H9 (cell line): ENCODE measurements at regions not wholly inside any gene's neighbourhood (a gene's known extent, or its start where the extent isn't known, plus 50 kb on each side); places are given as distances from the start of the nearest gene placed in this dataset.

Experiments
- DNase-seq: peaks from one replicate; pipeline ENCODE4 v3.0.0-alpha.2; 2017
- H2AFZ ChIP-seq: one replicate; pipeline ENCODE4 v1.6.1; 2013; ENCODE audit warnings: mild to moderate bottlenecking, low read length, control low read depth, moderate library complexity
- H2AK5ac ChIP-seq: 2 replicates; pipeline ENCODE4 v1.6.1; 2013; ENCODE audit warnings: low read length, control low read depth, mixed read lengths; ENCODE audit not compliant: insufficient read length
- H2BK120ac ChIP-seq: one replicate; pipeline ENCODE4 v1.6.1; 2013; ENCODE audit warnings: low read depth, mild to moderate bottlenecking, low read length, control low read depth, inconsistent platforms; ENCODE audit not compliant: poor library complexity, severe bottlenecking
- H2BK12ac ChIP-seq: 2 replicates; pipeline ENCODE4 v1.6.1; 2013; ENCODE audit warnings: low read length, control low read depth, mixed read lengths, low read depth; ENCODE audit not compliant: insufficient read length
- H2BK15ac ChIP-seq: 2 replicates; pipeline ENCODE4 v1.6.1; 2013; ENCODE audit warnings: low read depth, low read length, control low read depth
- H2BK20ac ChIP-seq: one replicate; pipeline ENCODE4 v1.6.1; 2013; ENCODE audit warnings: low read depth, mild to moderate bottlenecking, low read length, control low read depth, inconsistent platforms; ENCODE audit not compliant: poor library complexity, severe bottlenecking
- H2BK5ac ChIP-seq: 2 replicates; pipeline ENCODE4 v1.6.1; 2013; ENCODE audit warnings: low read length, control low read depth, mixed read lengths; ENCODE audit not compliant: insufficient read length
- H3K14ac ChIP-seq: 2 replicates; pipeline ENCODE4 v1.6.1; 2013; ENCODE audit warnings: low read length, control low read depth; ENCODE audit not compliant: insufficient read depth
- H3K18ac ChIP-seq: 2 replicates; pipeline ENCODE4 v1.6.1; 2013; ENCODE audit warnings: low read depth, mild to moderate bottlenecking, mixed read lengths, low read length, control low read depth; ENCODE audit not compliant: insufficient read length
- H3K23ac ChIP-seq: 2 replicates; pipeline ENCODE4 v1.6.1; 2013; ENCODE audit warnings: low read length, control low read depth, mixed read lengths, low read depth; ENCODE audit not compliant: insufficient read length
- H3K23me2 ChIP-seq: 2 replicates; pipeline ENCODE4 v1.6.1; 2013; ENCODE audit warnings: low read depth, mild to moderate bottlenecking, mixed read lengths, low read length, control low read depth; ENCODE audit not compliant: insufficient read length, poor library complexity, severe bottlenecking
- H3K27ac ChIP-seq: 2 replicates; pipeline ENCODE4 v1.5.1; 2013; ENCODE audit warnings: low read length, control low read depth, mixed read lengths, low read depth; ENCODE audit not compliant: insufficient read length
- H3K27me3 ChIP-seq: 2 replicates; pipeline ENCODE4 v1.6.1; 2013; ENCODE audit warnings: low read length, control low read depth, inconsistent platforms; ENCODE audit not compliant: insufficient read depth
- H3K4ac ChIP-seq: 2 replicates; pipeline ENCODE4 v1.6.1; 2013; ENCODE audit warnings: low read depth, mild to moderate bottlenecking, control low read depth, inconsistent platforms, low read length, moderate library complexity
- H3K4me1 ChIP-seq: 2 replicates; pipeline ENCODE4 v1.6.1; 2013; ENCODE audit warnings: low read length, control low read depth, inconsistent platforms; ENCODE audit not compliant: insufficient read depth
- H3K4me2 ChIP-seq: 2 replicates; pipeline ENCODE4 v1.6.1; 2013; ENCODE audit warnings: low read length, control low read depth, mixed read lengths; ENCODE audit not compliant: insufficient read length, insufficient read depth
- H3K56ac ChIP-seq: 2 replicates; pipeline ENCODE4 v1.6.1; 2013; ENCODE audit warnings: low read depth, mild to moderate bottlenecking, mixed read lengths, low read length, control low read depth; ENCODE audit not compliant: insufficient read length
- H3K79me1 ChIP-seq: 2 replicates; pipeline ENCODE4 v1.6.1; 2013; ENCODE audit warnings: low read depth, mild to moderate bottlenecking, moderate library complexity, low read length, control low read depth, inconsistent platforms; ENCODE audit not compliant: insufficient read depth, poor library complexity, severe bottlenecking
- H3K79me2 ChIP-seq: 2 replicates; pipeline ENCODE4 v1.6.1; 2013; ENCODE audit warnings: low read length, control low read depth, inconsistent platforms; ENCODE audit not compliant: insufficient read depth
- H3K9ac ChIP-seq: 2 replicates; pipeline ENCODE4 v1.6.1; 2013; ENCODE audit warnings: low read length, control low read depth, mixed read lengths; ENCODE audit not compliant: insufficient read length; ENCODE audit errors: extremely low read depth
- H3K9me3 ChIP-seq: one replicate; pipeline ENCODE4 v1.6.1; 2013; ENCODE audit warnings: low read depth, low read length, inconsistent platforms; ENCODE audit not compliant: control insufficient read depth
- H3T11ph ChIP-seq: one replicate; pipeline ENCODE4 v1.6.1; 2013; ENCODE audit warnings: mild to moderate bottlenecking, low read length, control low read depth, inconsistent platforms
- H4K20me1 ChIP-seq: one replicate; pipeline ENCODE4 v1.6.1; 2013; ENCODE audit not compliant: control insufficient read depth, insufficient read length, insufficient read depth
- H4K5ac ChIP-seq: 2 replicates; pipeline ENCODE4 v1.6.1; 2013; ENCODE audit warnings: low read depth, mild to moderate bottlenecking, mixed read lengths, low read length, control low read depth; ENCODE audit not compliant: insufficient read length
- H4K8ac ChIP-seq: replicated peaks from 2 replicates; pipeline ENCODE4 v1.6.1; 2013; ENCODE audit warnings: low read length, control low read depth, mixed read lengths, low read depth; ENCODE audit not compliant: insufficient read length
- H4K91ac ChIP-seq: 2 replicates; pipeline ENCODE4 v1.6.1; 2013; ENCODE audit warnings: low read depth, mild to moderate bottlenecking, moderate library complexity, mixed read lengths, low read length, control low read depth; ENCODE audit not compliant: insufficient read length
- H3K27ac Mint-ChIP-seq, 3 experiments: 2 replicates in 2 of 3; 3 replicates in 1 of 3; pipeline ENCODE4 v1.8.0; 2020 to 2021; ENCODE audit warnings: mixed read lengths in 3 of 3, mild to moderate bottlenecking in 1 of 3, moderate library complexity in 1 of 3
- H3K27me3 Mint-ChIP-seq: 2 replicates; pipeline ENCODE4 v1.8.0; 2021; ENCODE audit warnings: low read depth, mild to moderate bottlenecking, moderate library complexity, mixed read lengths
- H3K36me3 Mint-ChIP-seq, 3 experiments: 2 replicates in 2 of 3; 3 replicates in 1 of 3; pipeline ENCODE4 v1.8.0; 2020 to 2021; ENCODE audit warnings: low read depth in 3 of 3, mixed read lengths in 3 of 3; ENCODE audit not compliant: insufficient read depth in 1 of 3
- H3K4me1 Mint-ChIP-seq, 2 experiments: 2 replicates each; pipeline ENCODE4 v1.8.0; 2020; ENCODE audit warnings: mixed read lengths in 2 of 2
- H3K4me3 Mint-ChIP-seq, 2 experiments: 2 replicates in 1 of 2; 3 replicates in 1 of 2; pipeline ENCODE4 v1.8.0; 2020 to 2021; ENCODE audit warnings: mild to moderate bottlenecking in 2 of 2, mixed read lengths in 2 of 2, moderate library complexity in 1 of 2
- H3K9me3 Mint-ChIP-seq, 2 experiments: 2 replicates in 1 of 2; 3 replicates in 1 of 2; pipeline ENCODE4 v1.8.0; 2020; ENCODE audit warnings: mild to moderate bottlenecking in 2 of 2, mixed read lengths in 2 of 2, moderate library complexity in 1 of 2
- CTCF ChIP-seq: fragments of 200-600 bp; sonication (generic); conservative IDR thresholded peaks from 3 replicates; pipeline ENCODE4 v1.8.0; 2021; ENCODE audit warnings: antibody characterized with exemption, mild to moderate bottlenecking
- WGBS: extraction: QIAGEN DNeasy Blood & Tissue Kit; methylation state at CpG from one replicate; pipeline ENCODE4 v1.1.7; 2013; ENCODE audit warnings: missing lambda C conversion rate, low lambda C conversion rate, mixed read lengths; ENCODE audit not compliant: insufficient read length; ENCODE audit errors: extremely low coverage; 5-methylcytosine and 5-hydroxymethylcytosine counted together

- no peaks in the 10 kb centered on the region; a peak in 1 of 5 replicates for H3K9me3 Mint-ChIP-seq
- H3K23me2 ChIP-seq: no peaks in the 10 kb centered on the region
These were observed 420.5 kb downstream of the STK39 start for GRCh38 chr2:167826906-167827305.

More at GRCh38 chr2:167826906-167827305, 420.5 kb downstream of the STK39 start:
- Histone ChIP-seq H3K79me2 (no peaks in the 10 kb centered on the region), H3K9me3 (no peaks in the 10 kb centered on the region), H3K18ac (no peak overlapping the region), H3K27ac (no peak overlapping the region), H2BK5ac (no peak overlapping the region), H3K9ac (no peak overlapping the region), H2AFZ (no peak overlapping the region), H4K8ac (no peak overlapping the region), H3T11ph (no peak overlapping the region), H2BK120ac (no peak overlapping the region), H4K91ac (no peak overlapping the region), H3K4me2 (no peak overlapping the region), H3K14ac (no peak overlapping the region), H3K4me1 (no peaks in the 10 kb centered on the region), H4K20me1 (no peaks in the 10 kb centered on the region), H2AK5ac (no peak overlapping the region), H3K56ac (no peak overlapping the region), H2BK20ac (no peak overlapping the region), H4K5ac (no peak overlapping the region), H3K4ac (no peak overlapping the region), H3K79me1 (no peaks in the 10 kb centered on the region), H2BK15ac (no peak overlapping the region), H3K27me3 (no peaks in the 10 kb centered on the region), H3K23ac (no peak overlapping the region), H2BK12ac (no peak overlapping the region)
- Mint-ChIP-seq H3K36me3 (peaks cover 9 to 29% (median 12%) of the 10 kb centered on the region in 3 experiments), H3K27ac (no peak overlapping the region; a peak in 1 of 7 replicates), H3K4me3 (no peak overlapping the region), H3K27me3 (no peaks in the 10 kb centered on the region), H3K4me1 (peaks cover 9 to 17% of the 10 kb centered on the region in 2 experiments)
- no CpG with 5 or more reads among the region's 3 CpGs for WGBS
- DNase-seq: no peak
- no peak for TF ChIP-seq CTCF
